Neural cell (in vitro differentiated cells): ENCODE measurements at regions not wholly inside any gene's neighbourhood (a gene's known extent, or its start where the extent isn't known, plus 50 kb on each side); places are given as distances from the start of the nearest gene placed in this dataset.

Experiments used
- H2AFZ ChIP-seq: fragments of 200-600, 300-800 bp; sonication (generic), shearing (Covaris generic); 2 replicates; pipeline ENCODE4 v1.6.0; 2014; ENCODE audit warnings: low read depth, mild to moderate bottlenecking, antibody characterized with exemption, low read length, moderate library complexity
- H3F3A ChIP-seq: fragments of 200-600 bp; shearing (Covaris generic); 2 replicates; pipeline ENCODE4 v1.6.1; 2016; ENCODE audit warnings: mild to moderate bottlenecking, moderate library complexity, mixed read lengths, antibody characterized with exemption, low read length; ENCODE audit not compliant: insufficient read depth, poor library complexity, severe bottlenecking
- H3K27ac ChIP-seq: fragments of 200-600, 300-800 bp; sonication (generic), shearing (Covaris generic); 2 replicates; pipeline ENCODE4 v1.5.1; 2014; ENCODE audit warnings: mild to moderate bottlenecking, low read length, moderate library complexity
- H3K27me3 ChIP-seq: fragments of 300-800, 200-600 bp; sonication (generic), shearing (Covaris generic); 2 replicates; pipeline ENCODE4 v1.6.0; 2014; ENCODE audit warnings: mild to moderate bottlenecking, low read depth, low read length, moderate library complexity; ENCODE audit not compliant: insufficient read depth
- H3K36me3 ChIP-seq: fragments of 300-800, 200-600 bp; sonication (generic), shearing (Covaris generic); 2 replicates; pipeline ENCODE4 v1.5.1; 2014; ENCODE audit warnings: mild to moderate bottlenecking, antibody characterized with exemption, low read length, moderate library complexity; ENCODE audit not compliant: insufficient read depth
- H3K4me2 ChIP-seq: fragments of 300-800, 200-600 bp; sonication (generic), shearing (Covaris generic); 2 replicates; pipeline ENCODE4 v1.6.0; 2014; ENCODE audit warnings: mild to moderate bottlenecking, low read length
- H3K4me3 ChIP-seq: fragments of 300-800, 200-600 bp; sonication (generic), shearing (Covaris generic); 2 replicates; pipeline ENCODE4 v1.5.1; 2014; ENCODE audit warnings: mild to moderate bottlenecking, low read length, moderate library complexity
- H3K79me2 ChIP-seq: fragments of 200-600 bp; shearing (Covaris generic); replicated peaks from 2 replicates; pipeline ENCODE4 v1.6.0; 2014; ENCODE audit warnings: mild to moderate bottlenecking, low read length, moderate library complexity; ENCODE audit not compliant: insufficient read depth
- H3K9ac ChIP-seq: fragments of 300-800, 200-600 bp; sonication (generic), shearing (Covaris generic); 2 replicates; pipeline ENCODE4 v1.6.1; 2016; ENCODE audit warnings: mild to moderate bottlenecking, low read length, mixed read lengths
- H3K9me2 ChIP-seq: fragments of 200-600 bp; shearing (Covaris generic); 2 replicates; pipeline ENCODE4 v1.6.1; 2016; ENCODE audit warnings: mild to moderate bottlenecking, low read length, mixed read lengths; ENCODE audit not compliant: insufficient read depth
- H3K9me3 ChIP-seq: fragments of 200-600, 300-800 bp; sonication (generic), shearing (Covaris generic); 2 replicates; pipeline ENCODE4 v1.6.1; 2016; ENCODE audit warnings: mild to moderate bottlenecking, mixed run types, low read length, moderate library complexity, mixed read lengths
- H4K20me1 ChIP-seq: fragments of 200-600 bp; shearing (Covaris generic); 2 replicates; pipeline ENCODE4 v1.6.1; 2016; ENCODE audit warnings: mild to moderate bottlenecking, mixed run types; ENCODE audit not compliant: insufficient read depth
- EP300 ChIP-seq: fragments of 450-650 bp; conservative IDR thresholded peaks from 2 replicates; pipeline ENCODE4 v1.6.1; 2014; ENCODE audit warnings: antibody characterized with exemption, mild to moderate bottlenecking, moderate library complexity; ENCODE audit not compliant: poor library complexity, severe bottlenecking
- EZH2 ChIP-seq: fragments of 200-600, 300-800 bp; shearing (Covaris generic), sonication (generic); IDR thresholded peaks from 2 replicates; pipeline ENCODE4 v1.6.1; 2014; ENCODE audit warnings: antibody characterized with exemption, low read length, borderline replicate concordance, mild to moderate bottlenecking; ENCODE audit not compliant: insufficient read depth, poor library complexity, severe bottlenecking
- MXI1 ChIP-seq: fragments of 450-650 bp; conservative IDR thresholded peaks from 2 replicates; pipeline ENCODE4 v1.6.1; 2014; ENCODE audit warnings: antibody characterized with exemption, mild to moderate bottlenecking; ENCODE audit not compliant: poor library complexity, severe bottlenecking
- POLR2AphosphoS5 ChIP-seq: IDR thresholded peaks from 2 replicates; pipeline ENCODE4 v1.6.1; 2012
- RAD21 ChIP-seq: fragments of 450-650 bp; conservative IDR thresholded peaks from 2 replicates; pipeline ENCODE4 v1.6.1; 2014; ENCODE audit warnings: antibody characterized with exemption, mild to moderate bottlenecking, moderate library complexity
- SMC3 ChIP-seq: fragments of 450-650 bp; conservative IDR thresholded peaks from 2 replicates; pipeline ENCODE4 v1.6.1; 2014; ENCODE audit warnings: antibody characterized with exemption, mild to moderate bottlenecking, moderate library complexity; ENCODE audit not compliant: poor library complexity
- TAF1 ChIP-seq: IDR thresholded peaks from 2 replicates; pipeline ENCODE4 v1.6.1; 2012; ENCODE audit warnings: low read depth
- TF ChIP-seq, protein P1 (sequence below): IDR thresholded peaks from 2 replicates; pipeline ENCODE4 v1.6.1; 2012; ENCODE audit warnings: borderline replicate concordance
- TF ChIP-seq, protein P2 (sequence below): fragments of 450-650 bp; IDR thresholded peaks from 2 replicates; pipeline ENCODE4 v1.5.1; 2014; ENCODE audit warnings: antibody characterized with exemption, mild to moderate bottlenecking, moderate library complexity; ENCODE audit not compliant: poor library complexity, severe bottlenecking

DNA sequence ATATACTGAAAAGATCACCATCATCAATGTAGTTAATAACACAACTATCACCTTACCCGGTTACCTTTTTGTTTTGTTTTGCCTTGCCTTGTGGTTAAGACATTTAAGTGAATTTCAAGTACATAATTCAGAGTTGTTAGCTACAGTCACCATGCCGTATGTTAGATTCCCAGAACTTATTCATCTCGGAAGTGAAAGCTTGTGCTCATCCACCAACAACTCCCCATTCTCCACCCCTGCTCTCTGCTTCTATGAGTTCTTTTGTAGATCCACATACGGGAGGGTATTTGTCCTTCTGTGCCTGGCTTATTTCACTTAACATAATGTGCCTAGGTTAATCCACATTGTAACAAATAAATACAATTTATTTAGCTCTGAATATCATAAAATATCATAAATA, 182.8 kb upstream of the ADARB2 start:
- Histone ChIP-seq H4K20me1 (no peaks in the 10 kb centered on the region), H3F3A (no peaks in the 10 kb centered on the region), H3K9ac (no peak overlapping the region), H3K9me2 (no peaks in the 10 kb centered on the region), H3K4me2 (no peak overlapping the region), H3K9me3 (no peaks in the 10 kb centered on the region), H3K27ac (no peak overlapping the region), H3K79me2 (no peaks in the 10 kb centered on the region), H2AFZ (no peak overlapping the region), H3K27me3 (no peaks in the 10 kb centered on the region), H3K36me3 (no peaks in the 10 kb centered on the region), H3K4me3 (no peak overlapping the region)
- TF ChIP-seq EP300 (no peak), SMC3 (no peak), EZH2 (no peak), MXI1 (no peak), TAF1 (no peak), RAD21 (no peak), POLR2AphosphoS5 (no peak)
- TF ChIP-seq, protein P1, sequence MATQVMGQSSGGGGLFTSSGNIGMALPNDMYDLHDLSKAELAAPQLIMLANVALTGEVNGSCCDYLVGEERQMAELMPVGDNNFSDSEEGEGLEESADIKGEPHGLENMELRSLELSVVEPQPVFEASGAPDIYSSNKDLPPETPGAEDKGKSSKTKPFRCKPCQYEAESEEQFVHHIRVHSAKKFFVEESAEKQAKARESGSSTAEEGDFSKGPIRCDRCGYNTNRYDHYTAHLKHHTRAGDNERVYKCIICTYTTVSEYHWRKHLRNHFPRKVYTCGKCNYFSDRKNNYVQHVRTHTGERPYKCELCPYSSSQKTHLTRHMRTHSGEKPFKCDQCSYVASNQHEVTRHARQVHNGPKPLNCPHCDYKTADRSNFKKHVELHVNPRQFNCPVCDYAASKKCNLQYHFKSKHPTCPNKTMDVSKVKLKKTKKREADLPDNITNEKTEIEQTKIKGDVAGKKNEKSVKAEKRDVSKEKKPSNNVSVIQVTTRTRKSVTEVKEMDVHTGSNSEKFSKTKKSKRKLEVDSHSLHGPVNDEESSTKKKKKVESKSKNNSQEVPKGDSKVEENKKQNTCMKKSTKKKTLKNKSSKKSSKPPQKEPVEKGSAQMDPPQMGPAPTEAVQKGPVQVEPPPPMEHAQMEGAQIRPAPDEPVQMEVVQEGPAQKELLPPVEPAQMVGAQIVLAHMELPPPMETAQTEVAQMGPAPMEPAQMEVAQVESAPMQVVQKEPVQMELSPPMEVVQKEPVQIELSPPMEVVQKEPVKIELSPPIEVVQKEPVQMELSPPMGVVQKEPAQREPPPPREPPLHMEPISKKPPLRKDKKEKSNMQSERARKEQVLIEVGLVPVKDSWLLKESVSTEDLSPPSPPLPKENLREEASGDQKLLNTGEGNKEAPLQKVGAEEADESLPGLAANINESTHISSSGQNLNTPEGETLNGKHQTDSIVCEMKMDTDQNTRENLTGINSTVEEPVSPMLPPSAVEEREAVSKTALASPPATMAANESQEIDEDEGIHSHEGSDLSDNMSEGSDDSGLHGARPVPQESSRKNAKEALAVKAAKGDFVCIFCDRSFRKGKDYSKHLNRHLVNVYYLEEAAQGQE: no peak
- TF ChIP-seq, protein P2, sequence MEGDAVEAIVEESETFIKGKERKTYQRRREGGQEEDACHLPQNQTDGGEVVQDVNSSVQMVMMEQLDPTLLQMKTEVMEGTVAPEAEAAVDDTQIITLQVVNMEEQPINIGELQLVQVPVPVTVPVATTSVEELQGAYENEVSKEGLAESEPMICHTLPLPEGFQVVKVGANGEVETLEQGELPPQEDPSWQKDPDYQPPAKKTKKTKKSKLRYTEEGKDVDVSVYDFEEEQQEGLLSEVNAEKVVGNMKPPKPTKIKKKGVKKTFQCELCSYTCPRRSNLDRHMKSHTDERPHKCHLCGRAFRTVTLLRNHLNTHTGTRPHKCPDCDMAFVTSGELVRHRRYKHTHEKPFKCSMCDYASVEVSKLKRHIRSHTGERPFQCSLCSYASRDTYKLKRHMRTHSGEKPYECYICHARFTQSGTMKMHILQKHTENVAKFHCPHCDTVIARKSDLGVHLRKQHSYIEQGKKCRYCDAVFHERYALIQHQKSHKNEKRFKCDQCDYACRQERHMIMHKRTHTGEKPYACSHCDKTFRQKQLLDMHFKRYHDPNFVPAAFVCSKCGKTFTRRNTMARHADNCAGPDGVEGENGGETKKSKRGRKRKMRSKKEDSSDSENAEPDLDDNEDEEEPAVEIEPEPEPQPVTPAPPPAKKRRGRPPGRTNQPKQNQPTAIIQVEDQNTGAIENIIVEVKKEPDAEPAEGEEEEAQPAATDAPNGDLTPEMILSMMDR: no peak

DNA sequence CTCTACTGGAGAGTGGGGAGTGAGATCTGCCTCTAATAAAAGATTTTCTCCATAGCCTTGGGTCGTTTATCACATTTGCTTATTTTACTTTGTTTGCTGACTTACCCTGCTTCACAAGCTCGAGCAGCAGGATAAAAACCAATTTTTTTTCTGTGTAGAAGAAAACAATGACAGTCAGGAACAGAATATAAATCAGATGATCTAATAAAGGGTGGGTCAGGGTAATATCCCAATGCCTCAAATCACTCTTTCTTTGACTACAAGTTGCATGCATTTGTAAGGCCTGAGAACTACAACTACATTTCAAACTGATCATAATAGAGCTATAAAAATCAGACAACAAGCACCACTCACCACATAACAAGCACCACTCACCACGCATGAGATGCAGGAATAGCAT, 174.4 kb upstream of the ADARB2 start:
- Histone ChIP-seq H4K20me1 (no peaks in the 10 kb centered on the region), H3K9ac (no peak overlapping the region), H3K4me3 (no peak overlapping the region), H3K9me2 (no peaks in the 10 kb centered on the region), H3K27ac (no peak overlapping the region), H3K79me2 (no peaks in the 10 kb centered on the region), H3K36me3 (no peaks in the 10 kb centered on the region), H3K27me3 (no peaks in the 10 kb centered on the region), H3K4me2 (no peak overlapping the region), H3K9me3 (no peaks in the 10 kb centered on the region), H3F3A (no peaks in the 10 kb centered on the region), H2AFZ (no peak overlapping the region)
- TF ChIP-seq, protein P1: no peak
- TF ChIP-seq EP300 (no peak), SMC3 (no peak), RAD21 (no peak), EZH2 (no peak), TAF1 (no peak), MXI1 (no peak), POLR2AphosphoS5 (no peak)
